Sigmoid colon (tissue), 4 donors: ENCODE measurements at regions not wholly inside any gene's neighbourhood (a gene's known extent, or its start where the extent isn't known, plus 50 kb on each side); places are given as distances from the start of the nearest gene placed in this dataset.
A peak's percentile ranks its signal among the peaks of the same experiment; 100 is the strongest.

Experiments
- POLR2A ChIP-seq, 2 donors: fragments of 450-650 bp; IDR thresholded peaks; one replicate each; pipeline ENCODE4 v1.6.1; 2016; ENCODE audit warnings: antibody characterized with exemption in 2 of 2, mild to moderate bottlenecking in 2 of 2, moderate library complexity in 2 of 2
- POLR2AphosphoS5 ChIP-seq, 4 donors: sonication (generic); formaldehyde crosslinking; IDR thresholded peaks; one replicate each; pipeline ENCODE4 v1.6.1; 2017; ENCODE audit warnings: antibody characterized with exemption in 4 of 4
- TF ChIP-seq, protein P1 (sequence below), 4 experiments: fragments of 450-650 bp in 3 of 4; fragments of 200-600 bp in 1 of 4; IDR thresholded peaks; one replicate each; pipeline ENCODE4 v1.5.1; 2016 to 2019; ENCODE audit warnings: antibody characterized with exemption in 4 of 4, mild to moderate bottlenecking in 3 of 4, moderate library complexity in 2 of 4

DNA sequence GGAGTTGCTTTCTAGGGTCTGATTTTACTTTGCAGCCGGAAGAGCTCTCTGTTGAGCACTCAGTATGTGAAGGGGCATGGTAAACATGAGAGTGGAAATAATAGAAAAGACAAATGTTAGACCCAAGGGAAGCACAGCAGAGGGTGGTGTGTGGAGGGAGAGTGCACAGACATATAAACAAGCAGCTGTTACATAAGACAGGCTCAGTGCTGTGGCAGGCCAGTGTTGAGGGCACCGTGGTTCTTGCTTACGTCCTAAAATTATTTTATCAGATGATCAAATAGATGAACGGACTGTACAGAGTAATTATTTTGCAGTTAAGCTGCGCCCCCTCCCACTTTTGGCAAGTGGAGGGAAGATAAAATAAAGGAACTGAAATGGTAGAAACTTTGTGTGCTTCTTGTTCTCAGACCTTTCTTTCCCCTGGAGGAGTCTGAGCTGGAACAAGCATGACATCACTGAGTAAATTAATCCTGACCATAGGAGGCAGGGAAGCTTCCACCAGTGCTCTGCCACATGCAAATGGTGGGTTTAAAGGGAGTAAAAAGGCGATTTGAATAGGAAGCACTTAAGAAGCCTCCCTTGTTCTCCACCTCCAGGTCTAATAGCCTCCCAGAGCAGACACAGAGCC lies 205.6 kb downstream of the IL20RB start:
- TF ChIP-seq, protein P1, sequence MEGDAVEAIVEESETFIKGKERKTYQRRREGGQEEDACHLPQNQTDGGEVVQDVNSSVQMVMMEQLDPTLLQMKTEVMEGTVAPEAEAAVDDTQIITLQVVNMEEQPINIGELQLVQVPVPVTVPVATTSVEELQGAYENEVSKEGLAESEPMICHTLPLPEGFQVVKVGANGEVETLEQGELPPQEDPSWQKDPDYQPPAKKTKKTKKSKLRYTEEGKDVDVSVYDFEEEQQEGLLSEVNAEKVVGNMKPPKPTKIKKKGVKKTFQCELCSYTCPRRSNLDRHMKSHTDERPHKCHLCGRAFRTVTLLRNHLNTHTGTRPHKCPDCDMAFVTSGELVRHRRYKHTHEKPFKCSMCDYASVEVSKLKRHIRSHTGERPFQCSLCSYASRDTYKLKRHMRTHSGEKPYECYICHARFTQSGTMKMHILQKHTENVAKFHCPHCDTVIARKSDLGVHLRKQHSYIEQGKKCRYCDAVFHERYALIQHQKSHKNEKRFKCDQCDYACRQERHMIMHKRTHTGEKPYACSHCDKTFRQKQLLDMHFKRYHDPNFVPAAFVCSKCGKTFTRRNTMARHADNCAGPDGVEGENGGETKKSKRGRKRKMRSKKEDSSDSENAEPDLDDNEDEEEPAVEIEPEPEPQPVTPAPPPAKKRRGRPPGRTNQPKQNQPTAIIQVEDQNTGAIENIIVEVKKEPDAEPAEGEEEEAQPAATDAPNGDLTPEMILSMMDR (IDR thresholded peaks at IDR 0.05) = no peak
- TF ChIP-seq POLR2AphosphoS5 (IDR thresholded peaks at IDR 0.05) (peak in 3 of 4 donors; percentile 23 to 65 (median 64)), POLR2A (IDR thresholded peaks at IDR 0.05) (no peak)
